Ectodermal cell (in vitro differentiated cells): ENCODE measurements at regions not wholly inside any gene's neighbourhood (a gene's known extent, or its start where the extent isn't known, plus 50 kb on each side); places are given as distances from the start of the nearest gene placed in this dataset.
"Not testable (repeated sequence)": the region's sequence is repeated elsewhere in the genome, so short reads cannot be mapped to it uniquely, and the experiment has no call there.

ENCODE experiments used
- H3K27ac ChIP-seq: 2 replicates; pipeline ENCODE4 v1.7.0; 2013; ENCODE audit warnings: mild to moderate bottlenecking, low read depth, low read length; ENCODE audit not compliant: insufficient read depth, poor library complexity, severe bottlenecking
- H3K27me3 ChIP-seq: 2 replicates; pipeline ENCODE4 v1.7.0; 2013; ENCODE audit warnings: mild to moderate bottlenecking, low read length; ENCODE audit not compliant: insufficient read depth, control insufficient read depth, poor library complexity, severe bottlenecking
- H3K36me3 ChIP-seq: one replicate; pipeline ENCODE4 v1.7.0; 2013; ENCODE audit warnings: low read length; ENCODE audit not compliant: control insufficient read depth, insufficient read depth
- H3K4me1 ChIP-seq: one replicate; pipeline ENCODE4 v1.7.0; 2013; ENCODE audit warnings: low read length; ENCODE audit not compliant: control insufficient read depth, insufficient read depth
- H3K4me3 ChIP-seq: 2 replicates; pipeline ENCODE4 v1.7.0; 2013; ENCODE audit warnings: low read depth, low read length, control low read depth; ENCODE audit not compliant: insufficient read depth
- H3K9me3 ChIP-seq: 2 replicates; pipeline ENCODE4 v1.7.0; 2013; ENCODE audit warnings: mild to moderate bottlenecking, low read length, moderate library complexity; ENCODE audit not compliant: control insufficient read depth
- WGBS, 2 experiments: methylation state at CpG; one replicate each; pipeline ENCODE4 v1.1.7; 2013; ENCODE audit warnings: missing lambda C conversion rate in 2 of 2; 5-methylcytosine and 5-hydroxymethylcytosine counted together

DNA sequence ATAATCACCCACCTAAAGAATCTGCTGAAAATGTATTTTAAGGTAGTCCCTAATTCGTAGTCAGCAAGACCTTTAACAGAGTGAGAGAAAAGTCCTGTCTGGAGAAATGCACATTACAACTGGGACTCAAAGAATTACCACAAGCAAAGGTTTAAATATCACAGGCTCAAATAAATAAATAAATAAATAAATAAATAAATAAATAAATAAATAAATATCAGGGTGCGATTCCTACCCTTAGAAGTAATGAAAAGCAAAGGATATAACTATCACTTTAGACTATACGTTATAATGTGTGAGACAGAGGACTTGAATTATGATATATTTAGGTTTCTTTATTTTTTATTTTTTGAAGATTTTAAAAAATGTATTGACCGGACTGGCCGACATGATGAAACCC lies 522.5 kb upstream of the ATXN7L3B start:
- no peaks in the 10 kb centered on the region for H3K27me3 ChIP-seq
- H3K36me3 ChIP-seq, result no peaks in the 10 kb centered on the region
- H3K4me3 ChIP-seq, result no peak overlapping the region
- no peaks in the 10 kb centered on the region for H3K4me1 ChIP-seq
- H3K9me3 ChIP-seq, result no peaks in the 10 kb centered on the region
- 100% methylated on average over 3 to 4 of the region's 5 CpGs for WGBS, 2 experiments
- H3K27ac ChIP-seq, result no peak overlapping the region

DNA sequence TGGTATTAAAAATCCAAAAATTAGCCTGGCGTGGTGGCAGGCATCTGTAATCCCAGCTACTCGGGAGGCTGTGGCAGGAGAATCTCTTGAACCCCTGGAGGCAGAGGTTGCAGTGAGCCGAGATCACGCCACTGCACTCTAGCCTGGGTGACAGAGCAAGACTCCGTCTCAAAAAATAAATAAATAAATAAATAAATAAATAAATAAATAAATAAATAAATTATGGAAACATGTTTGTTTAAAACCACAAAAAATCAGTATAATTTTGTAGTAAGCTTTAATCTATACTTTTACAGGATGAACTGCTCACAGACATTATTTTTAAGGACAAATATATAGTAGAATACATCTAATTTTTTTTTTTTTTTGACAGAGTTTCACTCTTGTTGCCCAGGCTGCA lies 521.3 kb upstream of the ATXN7L3B start:
- H3K4me3 ChIP-seq, H3K9me3 ChIP-seq, H3K27ac ChIP-seq, H3K4me1 ChIP-seq, H3K36me3 ChIP-seq, H3K27me3 ChIP-seq: not testable (repeated sequence)
- WGBS, 2 experiments, result 93 to 100% methylated on average over 3 to 4 of the region's 5 CpGs

DNA sequence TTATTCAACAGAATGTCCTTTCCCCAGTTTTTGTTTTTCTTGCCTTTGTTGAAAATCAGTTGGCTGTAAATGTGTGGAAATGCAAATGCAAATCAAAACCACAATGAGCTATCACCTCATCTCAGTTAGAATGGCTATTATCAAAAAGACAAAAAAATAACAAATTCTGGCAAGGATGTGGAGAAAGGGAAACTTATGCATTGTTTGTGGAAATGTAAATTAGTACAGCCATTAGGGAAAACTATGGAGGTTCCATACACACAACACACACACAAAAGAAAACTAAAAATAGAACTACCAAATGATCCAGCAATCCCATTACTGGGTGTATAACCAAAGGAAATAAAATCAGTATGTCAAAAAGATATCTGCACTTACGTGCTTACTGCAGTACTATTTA lies 518.8 kb upstream of the ATXN7L3B start:
- no peaks in the 10 kb centered on the region for H3K4me1 ChIP-seq
- H3K9me3 ChIP-seq, result no peaks in the 10 kb centered on the region
- H3K36me3 ChIP-seq, result no peaks in the 10 kb centered on the region
- no peak overlapping the region for H3K27ac ChIP-seq
- H3K4me3 ChIP-seq, result no peak overlapping the region
- no peaks in the 10 kb centered on the region for H3K27me3 ChIP-seq
- WGBS, 2 experiments, result no CpG with 5 or more reads among the region's 1 CpG

DNA sequence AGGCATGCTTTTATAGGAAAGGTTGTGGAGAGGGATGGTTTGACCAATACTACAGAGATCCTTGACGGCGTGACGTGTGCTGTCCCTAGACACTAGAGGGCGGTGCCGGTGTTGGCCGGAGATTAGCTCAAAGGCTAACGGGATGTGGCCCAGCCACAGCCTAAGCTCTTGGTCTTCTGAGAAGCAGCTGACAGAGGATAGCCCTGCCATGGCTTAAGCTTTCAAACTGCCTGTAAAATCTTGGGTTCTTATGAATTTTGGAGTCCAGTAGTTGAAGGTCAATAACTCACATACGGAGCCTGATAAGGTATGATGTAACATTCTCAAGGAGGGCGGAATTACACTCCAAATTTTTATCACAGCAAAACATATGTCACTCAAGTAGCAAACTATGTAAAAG lies 515.7 kb upstream of the ATXN7L3B start:
- Histone ChIP-seq H3K36me3 (no peaks in the 10 kb centered on the region), H3K9me3 (no peaks in the 10 kb centered on the region), H3K4me1 (no peaks in the 10 kb centered on the region), H3K4me3 (no peak overlapping the region), H3K27ac (no peak overlapping the region), H3K27me3 (no peaks in the 10 kb centered on the region)
- WGBS, 2 experiments, result 4 to 17% methylated on average over 7 to 9 of the region's 9 CpGs

DNA sequence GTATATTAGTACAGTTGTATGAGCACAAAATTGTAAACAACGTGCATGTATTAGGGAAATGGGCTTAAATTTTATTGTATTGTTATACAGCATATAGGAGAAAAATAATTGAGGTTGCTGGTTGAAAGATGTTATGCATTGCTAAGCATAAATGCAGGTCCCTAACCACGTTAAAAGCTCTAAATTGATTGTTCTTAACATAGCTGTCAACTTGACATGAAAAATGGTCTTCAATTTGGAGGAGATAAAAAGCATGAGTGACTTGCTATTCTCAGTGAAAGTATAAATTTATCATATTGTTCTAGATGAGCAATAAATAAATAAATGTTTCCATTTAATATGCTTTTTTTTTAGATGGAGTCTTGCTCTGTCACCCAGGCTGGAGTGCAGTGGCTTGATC lies 506.6 kb upstream of the ATXN7L3B start:
- no peak overlapping the region for H3K4me3 ChIP-seq
- H3K4me1 ChIP-seq, result no peaks in the 10 kb centered on the region
- H3K27ac ChIP-seq, result no peak overlapping the region
- no peaks in the 10 kb centered on the region for H3K27me3 ChIP-seq
- H3K36me3 ChIP-seq, result no peaks in the 10 kb centered on the region
- no peaks in the 10 kb centered on the region for H3K9me3 ChIP-seq
- WGBS, 2 experiments, result 78 to 93% methylated on average over 2 of the region's 2 CpGs

DNA sequence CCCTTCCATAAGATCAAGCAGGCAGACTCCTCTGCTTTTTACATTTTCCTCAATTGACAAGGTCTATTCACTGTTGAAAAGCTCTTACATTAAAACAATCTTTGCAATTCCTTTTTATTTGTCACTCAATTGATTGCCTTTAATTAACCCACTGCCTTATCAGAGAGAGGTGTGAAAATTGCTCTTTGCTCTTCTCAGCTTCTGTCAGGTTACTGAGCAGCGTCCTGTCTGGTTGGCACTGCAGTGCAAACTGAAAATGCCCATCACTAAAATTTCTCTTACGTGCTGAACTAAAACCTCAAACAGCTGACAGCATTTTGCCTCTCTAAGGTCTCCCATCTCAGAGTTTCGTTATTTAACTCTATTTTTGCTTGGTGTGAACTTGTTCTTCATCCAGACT lies 504.1 kb upstream of the ATXN7L3B start:
- Histone ChIP-seq H3K36me3 (no peaks in the 10 kb centered on the region), H3K27me3 (no peaks in the 10 kb centered on the region), H3K4me1 (no peaks in the 10 kb centered on the region), H3K27ac (no peak overlapping the region), H3K9me3 (no peaks in the 10 kb centered on the region), H3K4me3 (no peak overlapping the region)
- 89 to 91% methylated on average over 3 of the region's 3 CpGs for whole genome bisulfite sequencing, 2 experiments

DNA sequence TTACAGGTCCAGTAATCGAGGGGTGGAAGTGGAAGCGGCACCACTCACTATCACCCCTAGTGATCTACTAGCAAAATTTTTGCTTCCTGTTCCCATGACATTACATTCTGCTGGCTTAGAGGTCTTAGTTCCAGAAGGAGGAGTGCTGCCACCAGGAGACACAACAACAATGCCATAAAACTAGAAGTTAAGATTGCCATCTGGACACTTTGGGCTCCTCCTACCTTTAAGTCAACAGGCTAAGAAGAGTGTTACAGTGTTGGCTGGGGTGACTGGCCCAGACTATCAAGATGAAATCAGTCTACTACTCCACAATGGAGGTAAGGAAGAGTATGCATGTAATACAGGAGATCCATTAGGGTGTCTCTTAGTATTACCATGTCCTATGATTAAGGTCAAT lies 498.5 kb upstream of the ATXN7L3B start:
- WGBS, 2 experiments, result 93 to 95% methylated on average over 2 of the region's 2 CpGs

DNA sequence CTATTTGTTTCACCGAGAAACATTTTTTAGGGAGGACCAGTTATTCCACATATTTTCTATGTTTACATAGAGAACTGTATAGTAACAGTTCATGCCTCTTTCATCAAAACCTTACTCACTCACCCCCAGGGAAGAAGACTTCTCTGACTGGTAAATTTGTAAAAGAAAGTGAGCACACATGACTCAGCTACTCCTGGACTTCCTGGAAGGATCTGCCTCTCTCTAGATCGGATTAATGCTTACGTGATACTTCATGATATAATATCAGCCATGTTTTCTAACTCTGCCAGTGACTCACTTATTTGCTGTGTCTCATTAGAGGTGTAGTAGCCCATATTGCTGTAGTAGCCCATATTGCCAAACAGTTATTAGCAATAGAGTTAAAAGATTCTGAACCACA lies 494.3 kb upstream of the ATXN7L3B start:
- H3K36me3 ChIP-seq, result no peaks in the 10 kb centered on the region
- H3K27ac ChIP-seq, result no peak overlapping the region
- H3K4me1 ChIP-seq, result no peaks in the 10 kb centered on the region
- no peak overlapping the region for H3K4me3 ChIP-seq
- H3K9me3 ChIP-seq, result no peaks in the 10 kb centered on the region
- H3K27me3 ChIP-seq, result no peaks in the 10 kb centered on the region
- 93 to 96% methylated on average over 3 of the region's 3 CpGs for WGBS, 2 experiments

More for the DNA sequence above, 498.5 kb upstream of the ATXN7L3B start:
- H3K4me3 ChIP-seq, H3K36me3 ChIP-seq, H3K9me3 ChIP-seq, H3K27me3 ChIP-seq, H3K4me1 ChIP-seq, H3K27ac ChIP-seq: not testable (repeated sequence)

DNA sequence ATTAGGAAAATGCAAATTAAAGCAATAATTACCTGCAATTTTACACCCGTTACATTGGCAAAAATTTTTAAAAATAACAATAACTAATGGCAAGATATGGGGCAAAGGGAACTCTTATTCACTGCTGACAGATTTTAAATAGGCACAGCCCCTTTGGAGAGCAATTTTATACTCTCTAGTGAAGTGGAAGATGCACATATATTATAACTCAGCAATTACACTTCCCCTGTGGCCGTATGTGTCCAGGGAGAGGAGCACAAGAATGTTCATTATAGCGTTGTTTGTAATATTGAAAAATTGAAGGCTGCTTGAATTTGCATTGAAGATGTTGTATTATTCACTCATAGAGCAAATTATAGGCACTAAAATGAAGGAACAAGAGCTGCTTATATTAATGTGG lies 488.3 kb upstream of the ATXN7L3B start:
- Histone ChIP-seq H3K27ac (no peak overlapping the region), H3K4me1 (no peaks in the 10 kb centered on the region), H3K27me3 (no peaks in the 10 kb centered on the region), H3K4me3 (no peak overlapping the region), H3K9me3 (no peaks in the 10 kb centered on the region), H3K36me3 (no peaks in the 10 kb centered on the region)
- 96 to 100% methylated on average over 1 to 3 of the region's 3 CpGs for WGBS, 2 experiments

DNA sequence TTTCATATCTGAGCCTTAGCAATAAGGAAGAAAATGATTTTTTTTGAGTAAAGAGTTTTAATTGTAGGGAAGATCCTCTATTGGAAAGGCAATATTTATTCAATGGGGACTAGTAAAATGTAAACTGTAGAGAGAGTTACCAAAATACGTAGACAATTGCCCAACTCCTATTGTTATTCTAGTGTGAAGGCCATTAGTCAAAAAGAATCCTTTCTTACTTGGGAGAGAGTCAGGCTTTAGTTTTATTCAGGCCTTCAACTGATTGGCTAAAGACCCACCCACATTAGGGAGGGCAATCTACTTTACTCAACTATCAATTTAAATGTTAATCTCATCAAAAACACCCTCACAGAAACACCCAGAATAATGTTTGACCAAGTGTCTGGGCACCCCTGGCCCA lies 485.8 kb upstream of the ATXN7L3B start:
- no peaks in the 10 kb centered on the region for H3K36me3 ChIP-seq
- no peak overlapping the region for H3K4me3 ChIP-seq
- WGBS, 2 experiments, result 29 to 56% methylated on average over 1 of the region's 1 CpG
- no peaks in the 10 kb centered on the region for H3K27me3 ChIP-seq
- H3K4me1 ChIP-seq, result no peaks in the 10 kb centered on the region
- H3K9me3 ChIP-seq, result no peaks in the 10 kb centered on the region
- no peak overlapping the region for H3K27ac ChIP-seq

DNA sequence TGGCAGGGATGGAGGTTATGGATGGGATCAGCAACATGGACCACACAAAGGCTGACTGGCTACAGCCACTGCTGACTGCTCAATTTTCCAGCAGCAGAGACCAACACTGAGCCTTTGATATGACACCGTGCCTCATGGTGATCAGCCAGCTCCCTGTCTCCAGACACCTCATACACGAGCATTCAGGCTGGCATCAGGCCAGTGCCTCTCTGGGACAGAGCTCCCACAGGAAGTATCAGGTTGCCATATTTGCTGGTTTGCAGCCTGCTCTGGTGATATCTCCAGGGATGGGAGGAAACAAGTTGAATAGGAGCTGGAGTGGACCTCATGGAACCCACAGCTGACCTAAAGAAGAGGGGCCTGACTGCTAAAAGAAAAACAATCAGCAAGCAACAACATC lies 471.2 kb upstream of the ATXN7L3B start:
- Histone ChIP-seq H3K4me3 (no peak overlapping the region), H3K27ac (no peak overlapping the region), H3K4me1 (no peaks in the 10 kb centered on the region), H3K27me3 (no peaks in the 10 kb centered on the region), H3K9me3 (no peaks in the 10 kb centered on the region), H3K36me3 (no peaks in the 10 kb centered on the region)
- 78 to 83% methylated on average over 2 of the region's 2 CpGs for WGBS, 2 experiments
